Upper lobe of left lung (tissue), 4 donors: ENCODE measurements at regions not wholly inside any gene's neighbourhood (a gene's known extent, or its start where the extent isn't known, plus 50 kb on each side); places are given as distances from the start of the nearest gene placed in this dataset.

ENCODE experiments used
- CTCF ChIP-seq, 6 experiments: fragments of 450-650 bp in 4 of 6; fragments of 200-600 bp in 2 of 6; sonication (generic) in 2 of 6; IDR thresholded peaks; one replicate each; pipeline ENCODE4 v1.5.1; 2016 to 2019; ENCODE audit warnings: antibody characterized with exemption in 6 of 6
- EP300 ChIP-seq, 4 donors: sonication (generic); formaldehyde crosslinking; IDR thresholded peaks; one replicate each; pipeline ENCODE4 v1.5.1; 2017; ENCODE audit warnings: antibody characterized with exemption in 4 of 4, control low read depth in 2 of 4
- POLR2A ChIP-seq, 4 donors: fragments of 450-650 bp; IDR thresholded peaks; one replicate each; pipeline ENCODE4 v1.5.1; 2016 to 2017; ENCODE audit warnings: antibody characterized with exemption in 4 of 4, mild to moderate bottlenecking in 2 of 4
- POLR2AphosphoS5 ChIP-seq, 2 donors: sonication (generic); formaldehyde crosslinking; IDR thresholded peaks; one replicate each; pipeline ENCODE4 v1.5.1; 2017; ENCODE audit warnings: antibody characterized with exemption in 2 of 2

GRCh38 chr5:136909906-136910305 is 544.6 kb upstream of the TRPC7 start:
- no peak for TF ChIP-seq CTCF (IDR thresholded peaks at IDR 0.05)
- TF ChIP-seq POLR2A (IDR thresholded peaks at IDR 0.05): no peak
- TF ChIP-seq EP300 (IDR thresholded peaks at IDR 0.05): no peak
- no peak for TF ChIP-seq POLR2AphosphoS5 (IDR thresholded peaks at IDR 0.05)
